ENCODE measurements at regions not wholly inside any gene's neighbourhood (a gene's known extent, or its start where the extent isn't known, plus 50 kb on each side); places are given as distances from the start of the nearest gene placed in this dataset.

GRCh38 chr2:52835909-52836308 lies 931.7 kb upstream of the CHAC2 start (continued):
- TF ChIP-seq, protein P1, sequence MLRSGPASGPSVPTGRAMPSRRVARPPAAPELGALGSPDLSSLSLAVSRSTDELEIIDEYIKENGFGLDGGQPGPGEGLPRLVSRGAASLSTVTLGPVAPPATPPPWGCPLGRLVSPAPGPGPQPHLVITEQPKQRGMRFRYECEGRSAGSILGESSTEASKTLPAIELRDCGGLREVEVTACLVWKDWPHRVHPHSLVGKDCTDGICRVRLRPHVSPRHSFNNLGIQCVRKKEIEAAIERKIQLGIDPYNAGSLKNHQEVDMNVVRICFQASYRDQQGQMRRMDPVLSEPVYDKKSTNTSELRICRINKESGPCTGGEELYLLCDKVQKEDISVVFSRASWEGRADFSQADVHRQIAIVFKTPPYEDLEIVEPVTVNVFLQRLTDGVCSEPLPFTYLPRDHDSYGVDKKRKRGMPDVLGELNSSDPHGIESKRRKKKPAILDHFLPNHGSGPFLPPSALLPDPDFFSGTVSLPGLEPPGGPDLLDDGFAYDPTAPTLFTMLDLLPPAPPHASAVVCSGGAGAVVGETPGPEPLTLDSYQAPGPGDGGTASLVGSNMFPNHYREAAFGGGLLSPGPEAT (IDR thresholded peaks at IDR 0.05; ENCODE audit: low read depth) = no peak
- TF ChIP-seq BMI1 (IDR thresholded peaks at IDR 0.05; ENCODE audit: borderline replicate concordance) = no peak

- ChIA-PET POLR2A (no interaction called here), RAD21 (ENCODE audit: unreplicated experiment) (no interaction called here), CTCF (no interaction called here), SMC1A (ENCODE audit: uncharacterized antibody, unreplicated experiment) (no interaction called here)
- H3K4me2 ChIP-seq (ENCODE audit: control insufficient read depth, insufficient read depth) = no peak overlapping the region
- no peaks in the 10 kb centered on the region for H3K79me2 ChIP-seq (ENCODE audit: control insufficient read depth, insufficient read depth, low read length)
- no peak for FAIRE-seq
- in situ Hi-C loops (cut with MboI) (no loop called here), intact Hi-C loops (cut with micrococcal nuclease; ENCODE audit: unreplicated experiment) (no loop called here)
- DNase-seq (ENCODE audit: low read depth, low spot score) = no peak
- H3K9ac ChIP-seq (ENCODE audit: control insufficient read depth, insufficient read depth, low read length) = no peak overlapping the region
- H3K4me1 ChIP-seq (ENCODE audit: control insufficient read depth, insufficient read depth, low read length) = no peaks in the 10 kb centered on the region
- H3K9me3 ChIP-seq (replicated peaks; ENCODE audit: control insufficient read depth, insufficient read depth, low read length) = no peaks in the 10 kb centered on the region
- no peaks in the 10 kb centered on the region for H3K27me3 ChIP-seq (replicated peaks in 1 of 2; ENCODE audit: control insufficient read depth in 2 of 2, insufficient read depth in 2 of 2, low read length in 1 of 2)
- no peak overlapping the region for H2AFZ ChIP-seq (ENCODE audit: control insufficient read depth, low read depth, low read length)
- no peak for TF ChIP-seq USF2 (IDR thresholded peaks at IDR 0.05; ENCODE audit: borderline replicate concordance, low read depth, low read length)
- TF ChIP-seq, protein P2, sequence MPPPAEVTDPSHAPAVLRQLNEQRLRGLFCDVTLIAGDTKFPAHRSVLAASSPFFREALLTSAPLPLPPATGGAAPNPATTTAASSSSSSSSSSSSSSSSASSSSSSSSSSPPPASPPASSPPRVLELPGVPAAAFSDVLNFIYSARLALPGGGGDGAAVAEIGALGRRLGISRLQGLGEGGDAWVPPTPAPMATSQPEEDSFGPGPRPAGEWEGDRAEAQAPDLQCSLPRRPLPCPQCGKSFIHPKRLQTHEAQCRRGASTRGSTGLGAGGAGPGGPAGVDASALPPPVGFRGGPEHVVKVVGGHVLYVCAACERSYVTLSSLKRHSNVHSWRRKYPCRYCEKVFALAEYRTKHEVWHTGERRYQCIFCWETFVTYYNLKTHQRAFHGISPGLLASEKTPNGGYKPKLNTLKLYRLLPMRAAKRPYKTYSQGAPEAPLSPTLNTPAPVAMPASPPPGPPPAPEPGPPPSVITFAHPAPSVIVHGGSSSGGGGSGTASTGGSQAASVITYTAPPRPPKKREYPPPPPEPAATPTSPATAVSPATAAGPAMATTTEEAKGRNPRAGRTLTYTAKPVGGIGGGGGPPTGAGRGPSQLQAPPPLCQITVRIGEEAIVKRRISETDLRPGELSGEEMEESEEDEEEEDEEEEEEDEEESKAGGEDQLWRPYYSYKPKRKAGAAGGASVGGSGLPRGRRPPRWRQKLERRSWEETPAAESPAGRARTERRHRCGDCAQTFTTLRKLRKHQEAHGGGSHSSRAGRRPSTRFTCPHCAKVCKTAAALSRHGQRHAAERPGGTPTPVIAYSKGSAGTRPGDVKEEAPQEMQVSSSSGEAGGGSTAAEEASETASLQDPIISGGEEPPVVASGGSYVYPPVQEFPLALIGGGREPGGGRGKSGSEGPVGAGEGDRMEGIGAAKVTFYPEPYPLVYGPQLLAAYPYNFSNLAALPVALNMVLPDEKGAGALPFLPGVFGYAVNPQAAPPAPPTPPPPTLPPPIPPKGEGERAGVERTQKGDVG (CRISPR knock-in tag; IDR thresholded peaks at IDR 0.05) = no peak
- no peak for TF ChIP-seq RELA (IDR thresholded peaks at IDR 0.05; ENCODE audit: borderline replicate concordance, partially characterized antibody)
- no peak for TF ChIP-seq TBL1XR1 (IDR thresholded peaks at IDR 0.05; ENCODE audit: low read depth, low read length)
- TF ChIP-seq ELK1 (IDR thresholded peaks at IDR 0.05; ENCODE audit: low read depth, low read length) = no peak
- no peak overlapping the region for H3K27ac ChIP-seq (ENCODE audit: control insufficient read depth, insufficient read depth)
- H3K4me3 ChIP-seq = no peak overlapping the region
- no peak for ATAC-seq
- no peaks in the 10 kb centered on the region for H3K36me3 ChIP-seq (ENCODE audit: control insufficient read depth in 2 of 2, insufficient read depth in 2 of 2, low read length in 1 of 2)
- H4K20me1 ChIP-seq (ENCODE audit: control insufficient read depth, insufficient read depth) = no peaks in the 10 kb centered on the region
- no TSS peak for BruUV-seq (replicated peaks)
These were observed 936.4 kb upstream of the CHAC2 start for GRCh38 chr2:52831216-52831615.
